Smooth muscle cell (in vitro differentiated cells): ENCODE measurements at regions not wholly inside any gene's neighbourhood (a gene's known extent, or its start where the extent isn't known, plus 50 kb on each side); places are given as distances from the start of the nearest gene placed in this dataset.
A peak's percentile ranks its signal among the peaks of the same experiment; 100 is the strongest.

Experiments used
- DNase-seq: peaks from one replicate; lab custom pipeline; 2025; ENCODE audit not compliant: unreplicated experiment; lab: John Stamatoyannopoulos, UW
- H2AFZ ChIP-seq: fragments of 200-600 bp; sonication (generic); 2 replicates; pipeline ENCODE4 v1.6.0; 2016; ENCODE audit warnings: antibody characterized with exemption, low read depth, mild to moderate bottlenecking
- H3F3A ChIP-seq: fragments of 200-600 bp; sonication (generic); 2 replicates; pipeline ENCODE4 v1.6.0; 2017; ENCODE audit warnings: antibody characterized with exemption, low read depth
- H3K27ac ChIP-seq: fragments of 200-600 bp; sonication (generic); 2 replicates; pipeline ENCODE4 v1.5.1; 2016; ENCODE audit warnings: low read depth, mild to moderate bottlenecking
- H3K27me3 ChIP-seq: fragments of 200-600 bp; sonication (generic); 2 replicates; pipeline ENCODE4 v1.6.1; 2016; ENCODE audit warnings: low read depth, mild to moderate bottlenecking
- H3K36me3 ChIP-seq: fragments of 200-600 bp; sonication (generic); 2 replicates; pipeline ENCODE4 v1.5.1; 2016; ENCODE audit warnings: low read depth
- H3K4me1 ChIP-seq: fragments of 200-600 bp; sonication (generic); 2 replicates; pipeline ENCODE4 v1.5.1; 2016; ENCODE audit warnings: low read depth
- H3K4me2 ChIP-seq: fragments of 200-600 bp; sonication (generic); 2 replicates; pipeline ENCODE4 v1.6.0; 2016; ENCODE audit warnings: mild to moderate bottlenecking
- H3K4me3 ChIP-seq: fragments of 200-600 bp; sonication (generic); 2 replicates; pipeline ENCODE4 v1.5.1; 2016; ENCODE audit warnings: mild to moderate bottlenecking
- H3K79me2 ChIP-seq: fragments of 200-600 bp; sonication (generic); 2 replicates; pipeline ENCODE4 v1.6.0; 2016; ENCODE audit warnings: low read depth, mild to moderate bottlenecking
- H3K9ac ChIP-seq: fragments of 200-600 bp; sonication (generic); 2 replicates; pipeline ENCODE4 v1.6.0; 2016; ENCODE audit warnings: low read depth
- H3K9me3 ChIP-seq: fragments of 200-600 bp; sonication (generic); replicated peaks from 2 replicates; pipeline ENCODE4 v1.5.1; 2016; ENCODE audit warnings: low read depth
- H4K20me1 ChIP-seq: fragments of 200-600 bp; sonication (generic); 2 replicates; pipeline ENCODE4 v1.6.0; 2016; ENCODE audit warnings: low read depth
- WGBS: methylation state at CpG from one replicate; pipeline ENCODE4 v1.1.7; 2016; ENCODE audit warnings: low lambda C conversion rate; 5-methylcytosine and 5-hydroxymethylcytosine counted together
- TF ChIP-seq, protein P1 (sequence below): fragments of 200-600 bp; sonication (generic); IDR thresholded peaks from 2 replicates; pipeline ENCODE4 v1.5.1; 2017; ENCODE audit warnings: borderline replicate concordance, mild to moderate bottlenecking, antibody characterized with exemption; ENCODE audit not compliant: insufficient read depth, poor library complexity, severe bottlenecking

DNA sequence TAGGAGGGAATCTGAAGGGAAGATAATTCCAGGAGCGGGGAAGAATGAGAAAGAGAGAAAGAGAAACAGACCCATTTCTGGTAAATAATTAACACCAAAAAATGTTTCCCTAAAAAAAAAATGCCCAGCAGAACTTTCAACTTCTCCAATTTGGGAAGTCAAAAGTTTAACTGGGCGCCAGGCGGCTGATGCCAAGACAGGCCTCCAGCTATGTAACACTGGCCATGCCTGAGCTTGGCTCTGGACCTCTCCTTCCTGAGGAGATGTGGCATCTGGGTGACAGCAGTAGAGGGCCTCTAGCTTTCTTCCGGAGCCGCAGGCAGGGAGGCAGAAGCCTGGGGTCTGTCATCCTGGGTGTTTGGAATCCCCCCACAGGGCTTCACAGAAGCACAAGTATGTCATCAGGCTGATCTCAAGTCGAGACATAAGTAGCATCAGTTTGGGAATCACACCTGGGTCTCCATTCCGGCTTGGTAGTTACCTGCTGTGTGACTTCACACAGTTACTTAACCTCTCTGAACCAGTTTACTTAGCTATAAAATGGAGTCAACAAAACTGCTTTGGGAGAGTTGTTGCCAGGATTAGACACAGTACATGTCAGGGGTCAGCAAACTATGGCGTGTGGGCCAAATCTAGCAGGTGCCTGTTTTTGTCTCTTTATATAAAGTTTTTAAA is 50.5 kb upstream of the TCF7L2 start:
- no peak for DNase-seq
- 88% methylated on average over 8 of the region's 8 CpGs for WGBS
- Histone ChIP-seq H2AFZ (no peak overlapping the region), H3K4me1 (peaks cover 11% of the 10 kb centered on the region), H3K36me3 (no peaks in the 10 kb centered on the region), H3K27ac (no peak overlapping the region), H4K20me1 (no peaks in the 10 kb centered on the region), H3K4me3 (peak overlapping the region; percentile 46), H3K4me2 (peak overlapping the region; percentile 83), H3F3A (no peaks in the 10 kb centered on the region), H3K9me3 (no peaks in the 10 kb centered on the region), H3K9ac (no peak overlapping the region), H3K27me3 (no peaks in the 10 kb centered on the region), H3K79me2 (no peaks in the 10 kb centered on the region)
- TF ChIP-seq, protein P1, sequence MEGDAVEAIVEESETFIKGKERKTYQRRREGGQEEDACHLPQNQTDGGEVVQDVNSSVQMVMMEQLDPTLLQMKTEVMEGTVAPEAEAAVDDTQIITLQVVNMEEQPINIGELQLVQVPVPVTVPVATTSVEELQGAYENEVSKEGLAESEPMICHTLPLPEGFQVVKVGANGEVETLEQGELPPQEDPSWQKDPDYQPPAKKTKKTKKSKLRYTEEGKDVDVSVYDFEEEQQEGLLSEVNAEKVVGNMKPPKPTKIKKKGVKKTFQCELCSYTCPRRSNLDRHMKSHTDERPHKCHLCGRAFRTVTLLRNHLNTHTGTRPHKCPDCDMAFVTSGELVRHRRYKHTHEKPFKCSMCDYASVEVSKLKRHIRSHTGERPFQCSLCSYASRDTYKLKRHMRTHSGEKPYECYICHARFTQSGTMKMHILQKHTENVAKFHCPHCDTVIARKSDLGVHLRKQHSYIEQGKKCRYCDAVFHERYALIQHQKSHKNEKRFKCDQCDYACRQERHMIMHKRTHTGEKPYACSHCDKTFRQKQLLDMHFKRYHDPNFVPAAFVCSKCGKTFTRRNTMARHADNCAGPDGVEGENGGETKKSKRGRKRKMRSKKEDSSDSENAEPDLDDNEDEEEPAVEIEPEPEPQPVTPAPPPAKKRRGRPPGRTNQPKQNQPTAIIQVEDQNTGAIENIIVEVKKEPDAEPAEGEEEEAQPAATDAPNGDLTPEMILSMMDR: no peak
